HUES6 (cell line): ENCODE measurements at regions not wholly inside any gene's neighbourhood (a gene's known extent, or its start where the extent isn't known, plus 50 kb on each side); places are given as distances from the start of the nearest gene placed in this dataset.

Source experiments
- H3K27ac ChIP-seq: 2 replicates; pipeline ENCODE4 v1.7.0; 2013; ENCODE audit warnings: low read depth, mild to moderate bottlenecking, low read length, inconsistent platforms
- H3K27me3 ChIP-seq: 2 replicates; pipeline ENCODE4 v1.6.1; 2013; ENCODE audit warnings: low read length; ENCODE audit not compliant: control insufficient read depth, insufficient read depth
- H3K36me3 ChIP-seq: 2 replicates; pipeline ENCODE4 v1.6.1; 2013; ENCODE audit warnings: low read length; ENCODE audit not compliant: control insufficient read depth, insufficient read depth
- H3K4me1 ChIP-seq: 2 replicates; pipeline ENCODE4 v1.6.1; 2013; ENCODE audit warnings: low read length; ENCODE audit not compliant: control insufficient read depth, insufficient read depth
- H3K4me3 ChIP-seq: 2 replicates; pipeline ENCODE4 v1.5.1; 2013; ENCODE audit warnings: low read depth, low read length
- H3K9ac ChIP-seq: one replicate; pipeline ENCODE4 v1.6.1; 2013; ENCODE audit warnings: mild to moderate bottlenecking, low read length
- H3K9me3 ChIP-seq: 2 replicates; pipeline ENCODE4 v1.6.1; 2013; ENCODE audit warnings: low read depth, low read length; ENCODE audit not compliant: control insufficient read depth, insufficient read depth

- Histone ChIP-seq H3K4me1 (no peaks in the 10 kb centered on the region), H3K27ac (no peak overlapping the region), H3K9ac (no peak overlapping the region), H3K4me3 (no peak overlapping the region), H3K9me3 (peaks cover 8% of the 10 kb centered on the region), H3K27me3 (no peaks in the 10 kb centered on the region), H3K36me3 (no peaks in the 10 kb centered on the region)
These were observed 123.3 kb upstream of the THY1 start for GRCh38 chr11:119545978-119546915.

GRCh38 chr11:119540370-119541125 lies 117.6 kb upstream of the THY1 start:
- no peaks in the 10 kb centered on the region; the same call in 1 of the 2 replicates for H3K4me1 ChIP-seq
- H3K27ac ChIP-seq, result no peak overlapping the region
- H3K27me3 ChIP-seq, result 0 out of 2 replicates have a peak, but pooled peaks cover 7% of the 10 kb centered on the region
- no peak overlapping the region for H3K9ac ChIP-seq
- H3K36me3 ChIP-seq, result no peaks in the 10 kb centered on the region
- H3K4me3 ChIP-seq, result no peak overlapping the region
- H3K9me3 ChIP-seq, result no peaks in the 10 kb centered on the region

GRCh38 chr11:119539583-119539982 lies 116.6 kb upstream of the THY1 start:
- H3K27me3 ChIP-seq, result 0 out of 2 replicates have a peak, but pooled peaks cover 7% of the 10 kb centered on the region
- no peak overlapping the region for H3K4me3 ChIP-seq
- no peaks in the 10 kb centered on the region for H3K9me3 ChIP-seq
- H3K36me3 ChIP-seq, result no peaks in the 10 kb centered on the region
- H3K27ac ChIP-seq, result no peak overlapping the region
- no peak overlapping the region for H3K9ac ChIP-seq
- H3K4me1 ChIP-seq, result no peaks in the 10 kb centered on the region; the same call in 1 of the 2 replicates

- H3K9ac ChIP-seq, result no peak overlapping the region
- H3K36me3 ChIP-seq, result no peaks in the 10 kb centered on the region
- no peaks in the 10 kb centered on the region; the same call in 1 of the 2 replicates for H3K4me1 ChIP-seq
- H3K27ac ChIP-seq, result no peak overlapping the region
- 0 out of 2 replicates have a peak, but pooled peaks cover 7% of the 10 kb centered on the region for H3K27me3 ChIP-seq
- H3K4me3 ChIP-seq, result no peak overlapping the region
- H3K9me3 ChIP-seq, result no peaks in the 10 kb centered on the region
These were observed 115.8 kb upstream of the THY1 start for GRCh38 chr11:119538753-119539152.

- Histone ChIP-seq H3K4me3 (no peak overlapping the region), H3K27me3 (0 out of 2 replicates have a peak, but pooled peaks cover 7% of the 10 kb centered on the region), H3K9ac (no peak overlapping the region), H3K4me1 (no peaks in the 10 kb centered on the region; the same call in 1 of the 2 replicates), H3K9me3 (no peaks in the 10 kb centered on the region), H3K27ac (no peak overlapping the region), H3K36me3 (no peaks in the 10 kb centered on the region)
These were observed 114.6 kb upstream of the THY1 start for GRCh38 chr11:119537306-119538253.

- Histone ChIP-seq H3K9ac (no peak overlapping the region), H3K4me3 (no peak overlapping the region), H3K27ac (no peak overlapping the region), H3K27me3 (0 out of 2 replicates have a peak, but pooled peaks cover 7% of the 10 kb centered on the region), H3K4me1 (no peaks in the 10 kb centered on the region; the same call in 1 of the 2 replicates), H3K36me3 (no peaks in the 10 kb centered on the region), H3K9me3 (no peaks in the 10 kb centered on the region)
These were observed 113.8 kb upstream of the THY1 start for GRCh38 chr11:119536801-119537200.

GRCh38 chr11:119533921-119534736 lies 111.2 kb upstream of the THY1 start:
- Histone ChIP-seq H3K27ac (no peak overlapping the region), H3K4me1 (no peaks in the 10 kb centered on the region; the same call in 1 of the 2 replicates), H3K4me3 (no peak overlapping the region), H3K27me3 (0 out of 2 replicates have a peak, but pooled peaks cover 11% of the 10 kb centered on the region), H3K9me3 (no peaks in the 10 kb centered on the region), H3K36me3 (no peaks in the 10 kb centered on the region), H3K9ac (no peak overlapping the region)

GRCh38 chr11:119533462-119533861 lies 110.5 kb upstream of the THY1 start:
- Histone ChIP-seq H3K27me3 (0 out of 2 replicates have a peak, but pooled peaks cover 11% of the 10 kb centered on the region), H3K4me3 (no peak overlapping the region), H3K9me3 (no peaks in the 10 kb centered on the region), H3K27ac (no peak overlapping the region), H3K36me3 (no peaks in the 10 kb centered on the region), H3K9ac (no peak overlapping the region), H3K4me1 (no peaks in the 10 kb centered on the region; the same call in 1 of the 2 replicates)

GRCh38 chr11:119532551-119532950 lies 109.6 kb upstream of the THY1 start:
- H3K4me1 ChIP-seq, result no peaks in the 10 kb centered on the region; the same call in 1 of the 2 replicates
- H3K27me3 ChIP-seq, result 0 out of 2 replicates have a peak, but pooled peaks cover 6% of the 10 kb centered on the region
- no peak overlapping the region for H3K9ac ChIP-seq
- no peaks in the 10 kb centered on the region for H3K9me3 ChIP-seq
- H3K4me3 ChIP-seq, result no peak overlapping the region
- no peaks in the 10 kb centered on the region for H3K36me3 ChIP-seq
- no peak overlapping the region for H3K27ac ChIP-seq
